Nephron (organoid): ENCODE measurements at regions not wholly inside any gene's neighbourhood (a gene's known extent, or its start where the extent isn't known, plus 50 kb on each side); places are given as distances from the start of the nearest gene placed in this dataset.

Experiments
- H3K27ac Mint-ChIP-seq, 3 experiments: 2 replicates each; pipeline ENCODE4 v1.8.0; 2020; ENCODE audit warnings: mixed read lengths in 3 of 3, mild to moderate bottlenecking in 2 of 3, moderate library complexity in 1 of 3
- H3K27me3 Mint-ChIP-seq: 2 replicates; pipeline ENCODE4 v1.8.0; 2021; ENCODE audit warnings: low read depth, mild to moderate bottlenecking, moderate library complexity, mixed read lengths
- H3K36me3 Mint-ChIP-seq: 2 replicates; pipeline ENCODE4 v1.8.0; 2020; ENCODE audit warnings: low read depth, mixed read lengths
- H3K4me1 Mint-ChIP-seq: 2 replicates; pipeline ENCODE4 v1.8.0; 2020; ENCODE audit warnings: mixed read lengths
- H3K4me3 Mint-ChIP-seq, 3 experiments: 2 replicates each; pipeline ENCODE4 v1.8.0; 2020; ENCODE audit warnings: mild to moderate bottlenecking in 3 of 3, mixed read lengths in 3 of 3, moderate library complexity in 2 of 3
- H3K9me3 Mint-ChIP-seq: 2 replicates; pipeline ENCODE4 v1.8.0; 2020; ENCODE audit warnings: mixed read lengths
- TF ChIP-seq, protein P1 (sequence below), 3 experiments: fragments of 200-600 bp; sonication (generic); IDR thresholded peaks; one replicate each; pipeline ENCODE4 v1.5.0; 2021; ENCODE audit warnings: antibody characterized with exemption in 3 of 3; ENCODE audit not compliant: unreplicated experiment in 3 of 3

DNA sequence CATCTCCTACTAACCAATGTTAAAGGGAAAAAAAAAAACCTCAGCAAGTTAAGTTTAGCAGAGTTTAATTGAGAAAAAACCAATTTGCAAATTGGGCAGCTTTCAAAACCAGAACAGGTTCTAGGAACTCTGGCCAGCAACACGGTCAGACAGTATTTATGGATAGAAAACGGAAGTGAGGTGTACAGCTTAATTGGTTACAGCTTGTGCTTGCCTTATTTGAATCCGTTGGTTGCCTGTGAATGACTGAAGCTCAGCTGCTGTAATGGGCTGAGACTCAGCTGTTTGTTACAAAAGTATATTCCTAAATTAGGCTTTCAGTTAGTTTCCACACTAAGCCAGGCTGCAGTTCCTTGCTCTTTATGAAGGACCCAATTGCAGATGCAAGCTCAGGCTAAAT, 217.0 kb downstream of the SREK1 start:
- H3K27me3 Mint-ChIP-seq: peaks cover 3% of the 10 kb centered on the region
- H3K4me3 Mint-ChIP-seq: no peak overlapping the region
- H3K27ac Mint-ChIP-seq: peak overlapping the region in 1 of 3 experiments; percentile 41
- H3K9me3 Mint-ChIP-seq: no peaks in the 10 kb centered on the region
- H3K4me1 Mint-ChIP-seq: no peaks in the 10 kb centered on the region
- H3K36me3 Mint-ChIP-seq: no peaks in the 10 kb centered on the region
- TF ChIP-seq, protein P1, sequence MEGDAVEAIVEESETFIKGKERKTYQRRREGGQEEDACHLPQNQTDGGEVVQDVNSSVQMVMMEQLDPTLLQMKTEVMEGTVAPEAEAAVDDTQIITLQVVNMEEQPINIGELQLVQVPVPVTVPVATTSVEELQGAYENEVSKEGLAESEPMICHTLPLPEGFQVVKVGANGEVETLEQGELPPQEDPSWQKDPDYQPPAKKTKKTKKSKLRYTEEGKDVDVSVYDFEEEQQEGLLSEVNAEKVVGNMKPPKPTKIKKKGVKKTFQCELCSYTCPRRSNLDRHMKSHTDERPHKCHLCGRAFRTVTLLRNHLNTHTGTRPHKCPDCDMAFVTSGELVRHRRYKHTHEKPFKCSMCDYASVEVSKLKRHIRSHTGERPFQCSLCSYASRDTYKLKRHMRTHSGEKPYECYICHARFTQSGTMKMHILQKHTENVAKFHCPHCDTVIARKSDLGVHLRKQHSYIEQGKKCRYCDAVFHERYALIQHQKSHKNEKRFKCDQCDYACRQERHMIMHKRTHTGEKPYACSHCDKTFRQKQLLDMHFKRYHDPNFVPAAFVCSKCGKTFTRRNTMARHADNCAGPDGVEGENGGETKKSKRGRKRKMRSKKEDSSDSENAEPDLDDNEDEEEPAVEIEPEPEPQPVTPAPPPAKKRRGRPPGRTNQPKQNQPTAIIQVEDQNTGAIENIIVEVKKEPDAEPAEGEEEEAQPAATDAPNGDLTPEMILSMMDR (IDR thresholded peaks at IDR 0.05; ENCODE audit: unreplicated experiment in 3 of 3): no peak

DNA sequence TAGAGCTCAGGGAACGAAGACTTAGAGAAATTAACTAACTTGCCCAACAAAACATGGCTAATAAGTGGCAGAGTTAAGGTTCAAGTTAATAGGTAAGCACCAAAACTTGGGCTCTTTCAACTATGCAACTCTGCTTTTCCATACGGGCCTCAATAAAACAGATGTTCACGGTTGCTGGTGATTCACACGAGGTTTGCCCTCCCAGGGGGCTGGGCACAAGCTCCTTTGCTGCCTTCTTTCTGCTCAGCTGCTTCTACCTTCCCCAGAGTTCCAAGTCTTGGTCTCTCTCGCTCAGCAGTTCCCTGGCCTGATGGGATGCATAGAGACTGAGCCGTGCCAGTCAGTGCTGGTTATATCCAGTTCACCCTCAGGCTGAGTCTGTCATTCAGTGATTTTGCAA, 217.9 kb downstream of the SREK1 start:
- H3K27ac Mint-ChIP-seq: peak overlapping the region in 2 of 3 experiments; percentile 84 to 93
- no peaks in the 10 kb centered on the region for H3K9me3 Mint-ChIP-seq
- no peak overlapping the region for H3K4me3 Mint-ChIP-seq
- H3K27me3 Mint-ChIP-seq: peaks cover 3% of the 10 kb centered on the region
- TF ChIP-seq, protein P1 (IDR thresholded peaks at IDR 0.05; ENCODE audit: unreplicated experiment in 3 of 3): no peak
- no peaks in the 10 kb centered on the region for H3K36me3 Mint-ChIP-seq
- no peaks in the 10 kb centered on the region for H3K4me1 Mint-ChIP-seq

DNA sequence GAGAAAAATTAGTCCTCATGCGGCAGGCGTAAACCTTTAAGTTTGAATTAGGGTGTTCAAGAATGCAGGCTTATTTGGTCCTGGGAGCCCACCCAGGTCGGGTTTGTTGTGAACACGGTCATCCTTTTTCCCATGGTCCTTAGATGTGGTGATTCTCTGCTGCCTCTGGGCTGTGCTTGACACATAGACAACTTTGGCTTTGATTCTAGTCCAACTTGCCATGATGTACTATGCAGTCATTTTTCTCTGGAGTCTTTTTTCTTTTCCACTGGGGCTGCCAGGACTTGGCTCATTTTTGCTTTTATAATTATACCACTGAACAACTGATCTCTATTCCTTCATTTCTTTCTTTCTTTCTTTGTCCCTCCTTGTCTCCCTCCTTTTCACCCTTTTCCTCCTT, 218.6 kb downstream of the SREK1 start:
- H3K4me3 Mint-ChIP-seq: no peak overlapping the region
- TF ChIP-seq, protein P1 (IDR thresholded peaks at IDR 0.05; ENCODE audit: unreplicated experiment in 3 of 3): no peak
- peak overlapping the region in 1 of 3 experiments; percentile 93 for H3K27ac Mint-ChIP-seq
- H3K36me3 Mint-ChIP-seq: no peaks in the 10 kb centered on the region
- peaks cover 3% of the 10 kb centered on the region for H3K27me3 Mint-ChIP-seq
- no peaks in the 10 kb centered on the region for H3K4me1 Mint-ChIP-seq
- H3K9me3 Mint-ChIP-seq: no peaks in the 10 kb centered on the region

DNA sequence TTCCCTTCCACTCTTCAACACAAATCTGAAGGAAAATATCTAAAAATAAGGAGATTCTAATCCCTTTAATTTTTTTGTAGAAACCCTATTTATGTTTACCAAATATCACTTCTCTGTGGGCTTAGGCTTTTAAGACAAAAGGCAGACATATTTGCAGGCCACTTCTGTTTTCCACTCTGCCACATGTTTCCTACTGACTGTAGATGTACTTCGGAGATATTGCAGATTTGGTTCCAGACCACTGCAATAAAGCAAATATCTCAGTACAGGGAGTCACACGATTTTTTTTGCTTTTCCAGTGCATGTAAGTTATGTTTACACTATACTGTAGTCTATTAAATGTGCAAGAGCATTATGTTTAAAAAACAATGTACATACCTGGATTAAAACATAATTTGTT, 219.0 kb downstream of the SREK1 start:
- H3K4me3 Mint-ChIP-seq: no peak overlapping the region
- peak overlapping the region in 1 of 3 experiments; percentile 93 for H3K27ac Mint-ChIP-seq
- no peaks in the 10 kb centered on the region for H3K36me3 Mint-ChIP-seq
- peaks cover 3% of the 10 kb centered on the region for H3K27me3 Mint-ChIP-seq
- H3K4me1 Mint-ChIP-seq: no peaks in the 10 kb centered on the region
- no peaks in the 10 kb centered on the region for H3K9me3 Mint-ChIP-seq
- TF ChIP-seq, protein P1 (IDR thresholded peaks at IDR 0.05; ENCODE audit: unreplicated experiment in 3 of 3): no peak

DNA sequence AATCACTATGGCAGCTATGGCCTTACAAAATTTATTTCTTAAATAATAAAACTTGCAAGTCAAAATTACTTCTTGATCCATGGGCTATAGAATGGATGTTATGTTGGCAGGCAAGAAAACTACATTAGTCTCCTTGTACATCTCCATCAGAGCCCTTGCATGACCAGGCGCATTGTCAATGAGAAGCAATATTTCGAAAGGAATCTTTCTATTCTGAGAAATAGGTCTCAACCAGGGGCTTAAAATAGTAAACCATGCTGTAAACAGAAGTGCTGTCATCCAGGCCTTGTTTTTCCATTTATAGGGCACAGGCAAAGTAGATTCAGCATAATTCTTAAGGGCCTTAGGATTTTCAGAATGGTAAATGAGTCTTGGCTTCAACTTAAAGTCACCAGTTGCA, 220.1 kb downstream of the SREK1 start:
- Mint-ChIP-seq H3K36me3 (no peaks in the 10 kb centered on the region), H3K9me3 (no peaks in the 10 kb centered on the region), H3K27me3 (peaks cover 3% of the 10 kb centered on the region), H3K27ac (no peak overlapping the region), H3K4me1 (no peaks in the 10 kb centered on the region), H3K4me3 (no peak overlapping the region)
- TF ChIP-seq, protein P1 (IDR thresholded peaks at IDR 0.05; ENCODE audit: unreplicated experiment in 3 of 3): no peak

DNA sequence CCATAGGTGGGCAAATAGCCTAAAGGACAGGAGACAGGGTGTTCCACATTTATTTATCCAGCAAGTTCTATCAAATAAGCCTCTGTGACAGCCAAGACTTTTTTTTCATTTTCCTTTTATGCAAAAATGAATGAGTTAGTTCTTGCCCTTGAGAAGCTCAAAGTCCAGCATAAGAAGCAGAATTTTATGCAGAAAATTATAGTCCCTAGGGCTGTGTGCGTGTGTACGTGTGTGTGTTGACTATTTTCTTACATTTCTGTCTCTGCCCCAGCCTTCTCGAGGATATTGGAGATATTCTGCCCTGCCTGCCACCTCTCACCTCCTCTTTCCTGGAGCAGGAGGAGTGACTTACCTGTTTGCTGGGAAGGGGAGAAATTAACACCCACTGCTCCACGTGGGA, 221.9 kb downstream of the SREK1 start:
- Mint-ChIP-seq H3K27ac (peak overlapping the region in 1 of 3 experiments; percentile 57), H3K4me3 (no peak overlapping the region), H3K36me3 (no peaks in the 10 kb centered on the region), H3K27me3 (peaks cover 3% of the 10 kb centered on the region), H3K4me1 (no peaks in the 10 kb centered on the region), H3K9me3 (no peaks in the 10 kb centered on the region)
- TF ChIP-seq, protein P1 (IDR thresholded peaks at IDR 0.05; ENCODE audit: unreplicated experiment in 3 of 3): no peak
